ENCODE measurements at regions not wholly inside any gene's neighbourhood (a gene's known extent, or its start where the extent isn't known, plus 50 kb on each side); places are given as distances from the start of the nearest gene placed in this dataset.

DNA sequence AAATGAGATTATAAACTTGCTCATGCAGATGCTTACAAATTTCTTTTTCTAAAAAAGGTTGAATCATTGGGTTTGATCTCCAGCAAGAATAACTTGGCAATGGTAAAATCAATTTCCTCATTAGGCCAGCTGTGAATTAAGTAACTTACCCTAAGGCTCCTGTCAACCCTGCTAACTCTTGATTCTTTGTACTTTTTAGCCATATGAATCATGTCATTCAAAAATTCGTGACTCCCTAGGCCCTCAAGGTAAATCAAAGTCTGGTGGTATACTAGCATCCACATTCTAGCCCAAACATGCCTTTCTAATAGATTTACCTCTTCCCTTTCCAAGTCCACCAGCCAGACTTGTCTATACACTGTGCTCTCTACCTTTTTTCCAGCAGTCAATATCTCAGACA is 420.8 kb upstream of the BRINP1 start:
- ChIA-PET POLR2A (no interaction called here), CTCF (no interaction called here)

DNA sequence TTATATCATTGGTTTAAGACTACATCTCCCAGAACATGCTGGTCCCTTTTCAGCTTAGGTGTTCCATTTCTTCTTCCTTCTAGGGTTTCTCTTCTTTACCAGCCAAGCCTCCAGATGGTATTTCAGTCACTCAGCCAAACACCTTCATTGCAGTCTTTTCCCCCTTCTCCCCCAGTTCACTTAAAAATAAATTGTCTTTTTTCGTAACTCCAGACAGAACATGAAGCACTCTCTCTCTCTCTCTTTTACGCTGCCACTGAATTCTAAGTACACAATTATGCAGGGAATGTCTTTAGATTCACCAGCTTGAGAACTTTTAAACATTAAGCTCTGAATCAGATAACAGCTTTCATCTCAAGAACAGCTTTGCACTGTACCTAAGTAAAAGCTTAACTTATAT is 419.7 kb upstream of the BRINP1 start:
- CTCF ChIA-PET, result no interaction called here
- POLR2A ChIA-PET, result no interaction called here

GRCh38 chr9:119781886-119782285 is 412.7 kb upstream of the BRINP1 start:
- CTCF ChIA-PET, result no interaction called here
- POLR2A ChIA-PET, result no interaction called here

DNA sequence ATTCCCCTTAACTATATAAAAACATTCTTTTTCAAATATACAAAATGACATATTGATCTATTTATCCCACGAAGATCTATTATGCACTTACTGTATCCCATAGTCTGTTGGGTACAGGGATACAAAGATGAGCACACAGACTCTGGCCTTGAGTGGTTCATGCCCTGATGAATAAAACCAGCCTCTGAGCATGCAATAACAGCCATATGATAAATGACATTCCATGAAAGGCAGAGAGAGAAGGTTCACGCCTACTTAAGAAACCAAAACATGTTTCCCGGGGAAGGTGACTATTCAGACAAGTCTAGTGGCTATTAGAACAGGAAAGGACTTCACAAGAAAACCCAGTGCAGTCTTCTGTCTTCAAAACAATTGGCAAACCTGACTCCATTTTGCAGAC is 406.2 kb upstream of the BRINP1 start:
- CTCF ChIA-PET, result no interaction called here

DNA sequence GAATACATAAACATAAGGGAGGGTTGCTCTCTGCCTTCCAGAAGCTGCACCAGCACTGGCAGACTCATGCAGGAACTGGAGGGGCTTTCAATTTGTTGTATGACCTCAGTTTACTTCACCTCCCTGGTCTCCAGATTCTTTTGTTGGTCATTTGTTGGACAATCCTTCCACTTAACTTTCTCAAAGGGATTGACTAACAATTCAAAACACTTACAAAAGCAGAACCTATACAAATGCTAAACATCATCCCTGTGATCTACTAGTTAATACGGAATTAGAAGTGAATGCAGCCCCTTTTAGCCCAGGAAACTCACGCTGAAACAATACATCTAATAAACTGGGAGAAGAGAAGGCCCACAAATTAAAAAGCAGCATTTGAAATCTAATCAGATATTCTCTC is 404.6 kb upstream of the BRINP1 start:
- POLR2A ChIA-PET, result no interaction called here
- CTCF ChIA-PET, result no interaction called here

More for the DNA sequence above, 406.2 kb upstream of the BRINP1 start:
- POLR2A ChIA-PET, result no interaction called here

GRCh38 chr9:119771341-119771740 is 402.1 kb upstream of the BRINP1 start:
- ChIA-PET CTCF (no interaction called here), POLR2A (no interaction called here)

DNA sequence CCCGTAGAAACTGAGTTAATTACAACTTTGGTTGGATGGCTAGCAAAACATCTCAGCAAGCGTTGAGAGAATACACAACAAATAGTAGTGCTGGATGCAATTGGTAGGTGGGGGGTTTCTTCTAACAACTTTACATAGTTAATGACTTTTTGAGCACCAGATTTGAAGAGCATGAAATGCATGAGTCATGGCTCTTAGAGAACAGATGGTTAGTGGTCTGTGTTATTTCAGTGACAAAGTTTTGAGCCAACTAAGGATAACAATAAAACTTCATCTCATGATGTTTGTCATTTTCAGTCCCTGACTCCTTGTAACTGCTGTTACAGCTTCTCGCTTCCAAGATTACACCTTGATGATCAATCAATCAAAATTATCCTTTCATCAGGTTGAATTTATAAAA is 399.0 kb upstream of the BRINP1 start:
- POLR2A ChIA-PET, result no interaction called here
- CTCF ChIA-PET, result no interaction called here

DNA sequence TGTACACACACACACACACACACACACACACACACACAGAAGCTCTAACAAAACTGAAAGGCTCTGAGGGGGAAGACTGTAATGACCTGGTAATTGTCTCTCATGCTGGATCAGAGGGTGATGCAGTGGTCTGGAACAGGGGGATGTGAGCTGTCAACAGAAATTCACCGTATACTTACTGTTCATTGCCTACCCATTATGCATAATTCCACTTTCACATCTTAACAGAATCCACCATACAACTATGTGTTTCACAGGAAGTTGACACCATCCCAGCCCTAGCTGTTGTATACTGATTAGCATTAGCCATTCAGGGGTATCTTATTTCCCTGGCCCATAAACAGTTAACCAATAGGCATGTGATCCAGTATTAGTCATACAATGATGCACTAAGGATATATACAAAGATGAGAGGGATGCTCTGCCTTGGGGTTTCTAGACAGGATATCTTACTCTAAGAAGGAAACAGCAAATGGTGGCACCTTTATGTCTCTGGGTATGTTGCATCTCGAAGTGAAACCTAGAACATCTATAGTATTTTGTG is 396.5 kb upstream of the BRINP1 start:
- POLR2A ChIA-PET, result no interaction called here
- CTCF ChIA-PET, result no interaction called here

GRCh38 chr9:119763260-119763659 is 394.0 kb upstream of the BRINP1 start:
- CTCF ChIA-PET, result interaction anchor here (0.5 kb wide), 1 partner anchor 17 kb away, joined by 3 read pairs; no protein-coding TSS in a partner anchor
- POLR2A ChIA-PET, result no interaction called here

- ChIA-PET POLR2A (no interaction called here), CTCF (no interaction called here)
Measured at GRCh38 chr9:119761812-119762211, 392.6 kb upstream of the BRINP1 start.

GRCh38 chr9:119758990-119759389 is 389.8 kb upstream of the BRINP1 start:
- CTCF ChIA-PET, result no interaction called here
- POLR2A ChIA-PET, result no interaction called here

GRCh38 chr9:119758241-119758640 is 389.0 kb upstream of the BRINP1 start:
- CTCF ChIA-PET, result no interaction called here

GRCh38 chr9:119739476-119739875 is 370.2 kb upstream of the BRINP1 start:
- CTCF ChIA-PET, result no interaction called here
- POLR2A ChIA-PET, result no interaction called here

More at GRCh38 chr9:119758241-119758640, 389.0 kb upstream of the BRINP1 start:
- POLR2A ChIA-PET, result no interaction called here

GRCh38 chr9:119736491-119737454 is 367.5 kb upstream of the BRINP1 start:
- POLR2A ChIA-PET, result no interaction called here
- CTCF ChIA-PET, result no interaction called here

- ChIA-PET POLR2A (no interaction called here), CTCF (no interaction called here)
Measured at GRCh38 chr9:119727988-119728387, 358.8 kb upstream of the BRINP1 start.

DNA sequence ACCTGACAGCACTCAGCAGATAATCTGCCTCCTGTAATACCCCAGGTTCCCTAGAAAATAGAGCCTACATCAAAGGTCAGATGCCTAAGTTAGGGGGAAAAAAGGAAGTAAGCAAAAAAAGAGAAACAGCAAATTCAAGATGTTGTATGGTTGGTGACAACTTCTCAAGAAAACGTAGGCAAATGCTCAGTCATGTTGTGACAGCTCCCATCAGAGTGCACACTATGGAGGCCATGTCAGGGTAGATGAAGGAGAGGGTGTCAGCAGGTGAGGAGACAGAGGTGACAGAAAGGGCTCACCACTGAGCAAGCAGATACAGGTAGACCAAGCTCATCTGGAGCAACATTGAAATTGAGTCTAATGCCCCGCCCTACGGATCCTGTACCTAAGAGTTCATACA is 356.8 kb upstream of the BRINP1 start:
- POLR2A ChIA-PET, result no interaction called here
- CTCF ChIA-PET, result no interaction called here

- CTCF ChIA-PET, result no interaction called here
- POLR2A ChIA-PET, result no interaction called here
Measured at GRCh38 chr9:119722384-119722783, 353.1 kb upstream of the BRINP1 start.

DNA sequence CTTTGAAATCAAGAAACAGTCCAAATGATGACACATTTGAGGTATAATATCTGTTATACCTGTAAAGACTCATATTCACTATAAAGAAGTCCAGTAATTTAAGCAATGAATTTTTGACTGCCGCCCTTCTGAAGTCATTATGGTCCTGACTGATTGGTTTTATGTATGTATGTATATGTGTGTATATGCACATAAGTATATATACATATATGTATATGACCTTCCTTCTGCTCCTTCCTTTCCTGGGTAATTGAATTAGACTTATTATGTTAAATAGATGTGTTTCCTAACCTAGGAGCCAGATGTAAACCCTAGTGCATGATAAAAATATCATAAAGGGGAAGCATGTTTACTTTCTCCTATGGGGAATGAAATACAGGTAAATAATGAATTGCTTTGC is 343.1 kb upstream of the BRINP1 start:
- CTCF ChIA-PET, result no interaction called here
- POLR2A ChIA-PET, result no interaction called here

GRCh38 chr9:119709431-119709830 is 340.2 kb upstream of the BRINP1 start:
- CTCF ChIA-PET, result no interaction called here
- POLR2A ChIA-PET, result no interaction called here

- ChIA-PET CTCF (no interaction called here), POLR2A (no interaction called here)
Measured at GRCh38 chr9:119707228-119707845, 338.1 kb upstream of the BRINP1 start.

DNA sequence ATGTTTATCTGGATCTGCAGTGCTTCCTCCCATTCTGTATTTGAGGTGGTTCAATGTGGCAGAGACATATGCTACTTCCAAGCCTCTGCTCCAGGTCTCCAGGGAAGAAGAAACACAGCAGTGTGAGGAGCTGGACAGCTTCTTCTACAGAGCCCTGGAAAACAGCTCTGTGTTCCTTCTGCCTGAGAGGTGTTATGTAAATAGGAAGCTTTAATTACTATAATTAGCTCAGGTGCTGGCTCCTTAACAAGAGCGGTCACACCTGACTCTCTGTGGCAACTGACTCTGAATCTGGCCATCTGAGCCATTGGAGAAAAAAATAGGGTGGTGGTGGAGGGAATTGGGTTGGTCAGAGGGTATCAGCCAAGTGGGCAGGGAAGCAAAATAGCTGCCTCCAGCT is 332.4 kb upstream of the BRINP1 start:
- POLR2A ChIA-PET, result no interaction called here

DNA sequence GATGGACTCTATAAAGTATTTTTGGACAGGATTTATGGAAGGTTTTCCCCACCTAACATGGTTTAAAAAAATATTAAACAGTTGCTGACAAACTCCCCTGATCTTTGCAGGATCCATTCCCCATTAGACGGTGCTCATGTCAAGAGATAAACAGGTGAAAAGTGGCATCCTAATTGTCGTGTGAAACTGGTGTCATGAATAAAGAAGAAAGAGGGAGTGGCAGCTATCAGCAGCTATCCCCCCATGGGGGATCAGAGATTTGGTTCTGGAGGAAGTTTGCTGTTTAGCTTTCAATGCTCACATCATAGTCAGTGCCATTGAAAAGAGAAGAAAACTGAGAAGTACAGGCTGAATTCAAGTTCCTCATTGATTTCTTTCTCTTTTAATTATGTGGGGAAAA is 329.3 kb upstream of the BRINP1 start:
- POLR2A ChIA-PET, result no interaction called here
- CTCF ChIA-PET, result no interaction called here

More for the DNA sequence above, 332.4 kb upstream of the BRINP1 start:
- CTCF ChIA-PET, result no interaction called here

Measured in activated CD8-positive, alpha-beta memory T cell treated with anti-CD3 and anti-CD28 coated beads for 36 hours (primary cell).